GDM1 (cell line): ENCODE measurements at regions not wholly inside any gene's neighbourhood (a gene's known extent, or its start where the extent isn't known, plus 50 kb on each side); places are given as distances from the start of the nearest gene placed in this dataset.
"Not testable (repeated sequence)": the region's sequence is repeated elsewhere in the genome, so short reads cannot be mapped to it uniquely, and the experiment has no call there.

Source experiments
- DNase-seq: peaks from one replicate; lab custom pipeline; 2025; lab: John Stamatoyannopoulos, UW

- DNase-seq, result not testable (repeated sequence)
Observed at GRCh38 chr16:29294951-29295795, 111.3 kb downstream of the NPIPB11 start.

- DNase-seq, result not testable (repeated sequence)
Observed at GRCh38 chr16:29294400-29294933, 112.0 kb downstream of the NPIPB11 start.

DNA sequence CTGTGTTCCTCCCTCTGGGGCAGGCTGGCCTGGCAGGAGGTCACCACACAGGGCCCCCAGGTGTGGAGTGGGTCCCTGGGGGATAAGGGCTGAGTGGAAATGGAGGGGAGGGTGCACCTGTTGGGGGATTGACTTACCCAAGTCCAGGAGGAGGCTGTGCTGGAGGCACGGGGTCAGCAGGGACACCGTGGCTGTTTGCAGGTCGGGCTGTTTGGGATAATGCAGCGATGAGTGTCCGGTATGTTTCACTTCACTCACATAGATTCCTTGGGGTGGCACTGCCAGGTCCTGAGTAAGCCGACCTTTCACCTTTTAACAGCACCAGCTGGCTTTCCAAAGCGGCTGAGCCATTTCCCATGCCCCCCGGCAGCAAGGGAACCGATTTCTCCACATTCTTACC is 113.0 kb downstream of the NPIPB11 start:
- DNase-seq, result not testable (repeated sequence)

- not testable (repeated sequence) for DNase-seq
Observed at GRCh38 chr16:29292952-29293471, 113.5 kb downstream of the NPIPB11 start.

- DNase-seq, result not testable (repeated sequence)
Observed at GRCh38 chr16:29291329-29292271, 114.9 kb downstream of the NPIPB11 start.

GRCh38 chr16:29290631-29291247 is 115.8 kb downstream of the NPIPB11 start:
- DNase-seq, result no peak

- not testable (repeated sequence) for DNase-seq
Observed at GRCh38 chr16:29289516-29290239, 116.8 kb downstream of the NPIPB11 start.

- not testable (repeated sequence) for DNase-seq
Observed at GRCh38 chr16:29288711-29289474, 117.6 kb downstream of the NPIPB11 start.

- DNase-seq, result not testable (repeated sequence)
Observed at GRCh38 chr16:29287871-29288535, 118.5 kb downstream of the NPIPB11 start.

- DNase-seq, result not testable (repeated sequence)
Observed at GRCh38 chr16:29287246-29287645, 119.3 kb downstream of the NPIPB11 start.

- not testable (repeated sequence) for DNase-seq
Observed at GRCh38 chr16:29286796-29287195, 119.7 kb downstream of the NPIPB11 start.

GRCh38 chr16:29286161-29286560 is 120.3 kb downstream of the NPIPB11 start:
- not testable (repeated sequence) for DNase-seq

DNA sequence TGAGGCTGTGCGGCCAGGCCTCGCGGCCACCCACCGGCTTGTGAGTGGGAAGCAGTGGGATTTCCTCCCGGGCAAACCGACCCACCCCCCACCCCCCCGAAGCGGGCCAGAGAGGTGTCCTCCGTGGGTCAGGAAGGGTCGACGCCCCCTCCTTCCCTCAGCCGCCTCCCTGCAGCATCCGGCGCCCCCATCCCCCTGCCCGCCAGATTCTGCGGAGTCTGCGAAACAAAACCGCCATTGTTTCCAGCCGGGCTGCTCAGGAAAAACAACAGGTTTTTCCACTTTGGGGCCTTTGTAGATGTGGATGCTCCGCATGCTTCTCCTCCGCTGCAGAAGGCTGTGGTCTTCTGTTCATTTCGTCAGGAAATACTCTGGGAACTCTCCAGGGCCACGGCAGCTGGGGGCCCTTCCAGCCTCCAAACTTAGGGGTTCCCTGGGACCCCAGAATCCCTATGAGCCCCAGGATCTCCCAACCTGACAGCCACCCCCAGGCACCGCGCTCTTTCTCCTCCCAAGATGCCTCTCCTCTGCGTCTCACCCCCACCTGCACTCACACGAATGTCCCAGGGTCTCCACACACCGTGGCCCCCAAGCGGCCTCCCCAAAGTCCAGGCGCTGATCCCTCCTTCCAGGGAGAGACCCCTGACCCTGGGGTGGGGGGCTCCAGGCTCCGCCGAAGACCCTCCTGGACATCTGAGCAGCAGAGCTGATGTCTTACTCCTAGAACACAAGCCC is 121.2 kb downstream of the NPIPB11 start:
- not testable (repeated sequence) for DNase-seq

GRCh38 chr16:29284723-29285122 is 121.8 kb downstream of the NPIPB11 start:
- DNase-seq, result not testable (repeated sequence)

DNA sequence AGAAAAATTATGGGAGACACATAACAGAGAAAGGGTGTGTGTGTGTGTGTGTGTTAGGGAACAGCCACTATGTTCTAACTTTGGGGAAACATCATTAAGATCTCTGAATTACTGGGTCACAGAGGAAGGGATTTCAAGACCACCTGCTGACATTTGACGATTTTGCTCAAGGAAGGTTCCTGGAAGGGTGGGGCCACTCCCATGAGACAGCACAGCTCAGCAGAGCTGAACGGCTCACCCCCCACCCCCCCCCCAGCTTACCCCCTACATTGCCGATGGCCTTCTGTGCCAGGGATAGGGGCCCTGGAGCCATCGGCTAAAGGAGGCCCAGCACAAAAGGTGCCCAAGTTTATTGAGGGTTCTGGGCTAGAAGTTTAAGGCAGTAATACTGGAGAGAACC is 122.4 kb downstream of the NPIPB11 start:
- DNase-seq, result not testable (repeated sequence)

- not testable (repeated sequence) for DNase-seq
Observed at GRCh38 chr16:29278097-29278871, 128.2 kb downstream of the NPIPB11 start.

GRCh38 chr16:29276446-29276845 is 130.1 kb downstream of the NPIPB11 start:
- not testable (repeated sequence) for DNase-seq
